Karpas-422 (cell line): ENCODE measurements at regions not wholly inside any gene's neighbourhood (a gene's known extent, or its start where the extent isn't known, plus 50 kb on each side); places are given as distances from the start of the nearest gene placed in this dataset.

ENCODE experiments used
- DNase-seq: peaks from one replicate; pipeline ENCODE4 v3.0.0-alpha.2; 2015
- H2AFZ ChIP-seq: fragments of 200-600 bp; sonication (generic); 2 replicates; pipeline ENCODE4 v1.6.1; 2014; ENCODE audit warnings: antibody characterized with exemption, low read length, mixed read lengths
- H3K27ac ChIP-seq: fragments of 200-600 bp; sonication (generic); 2 replicates; pipeline ENCODE4 v1.5.1; 2014; ENCODE audit warnings: mild to moderate bottlenecking, low read length, moderate library complexity
- H3K27me3 ChIP-seq: fragments of 200-600 bp; sonication (generic); 2 replicates; pipeline ENCODE4 v1.6.1; 2014; ENCODE audit warnings: low read length, mixed read lengths
- H3K36me3 ChIP-seq: fragments of 200-600 bp; sonication (generic); 2 replicates; pipeline ENCODE4 v1.6.1; 2014; ENCODE audit warnings: low read length, mixed read lengths; ENCODE audit not compliant: insufficient read depth
- H3K4me1 ChIP-seq: fragments of 200-600 bp; sonication (generic); 2 replicates; pipeline ENCODE4 v1.6.1; 2014; ENCODE audit warnings: mild to moderate bottlenecking, low read length, mixed read lengths
- H3K4me2 ChIP-seq: fragments of 200-600 bp; sonication (generic); 2 replicates; pipeline ENCODE4 v1.6.1; 2014; ENCODE audit warnings: low read length, low read depth, mild to moderate bottlenecking; ENCODE audit not compliant: poor library complexity, severe bottlenecking
- H3K4me3 ChIP-seq: fragments of 200-600 bp; sonication (generic); 2 replicates; pipeline ENCODE4 v1.5.1; 2014; ENCODE audit warnings: mild to moderate bottlenecking, antibody characterized with exemption, low read length, mixed read lengths
- H3K79me2 ChIP-seq: fragments of 200-600 bp; sonication (generic); 2 replicates; pipeline ENCODE4 v1.6.1; 2014; ENCODE audit warnings: mild to moderate bottlenecking, low read length, mixed read lengths
- H3K9ac ChIP-seq: fragments of 200-600 bp; sonication (generic); 2 replicates; pipeline ENCODE4 v1.6.0; 2014; ENCODE audit warnings: low read length
- H3K9me2 ChIP-seq: fragments of 200-600 bp; sonication (generic), shearing (Covaris generic); replicated peaks from 2 replicates; pipeline ENCODE4 v1.6.0; 2014; ENCODE audit warnings: mild to moderate bottlenecking, low read length, moderate library complexity; ENCODE audit not compliant: insufficient read depth
- H3K9me3 ChIP-seq: fragments of 300-700, 200-600 bp; sonication (generic); 2 replicates; pipeline ENCODE4 v1.6.1; 2014; ENCODE audit warnings: low read length, mixed read lengths
- H4K20me1 ChIP-seq: fragments of 200-600 bp; sonication (generic); 2 replicates; pipeline ENCODE4 v1.6.1; 2014; ENCODE audit warnings: mild to moderate bottlenecking, antibody characterized with exemption, low read length, low read depth; ENCODE audit not compliant: insufficient read depth

DNA sequence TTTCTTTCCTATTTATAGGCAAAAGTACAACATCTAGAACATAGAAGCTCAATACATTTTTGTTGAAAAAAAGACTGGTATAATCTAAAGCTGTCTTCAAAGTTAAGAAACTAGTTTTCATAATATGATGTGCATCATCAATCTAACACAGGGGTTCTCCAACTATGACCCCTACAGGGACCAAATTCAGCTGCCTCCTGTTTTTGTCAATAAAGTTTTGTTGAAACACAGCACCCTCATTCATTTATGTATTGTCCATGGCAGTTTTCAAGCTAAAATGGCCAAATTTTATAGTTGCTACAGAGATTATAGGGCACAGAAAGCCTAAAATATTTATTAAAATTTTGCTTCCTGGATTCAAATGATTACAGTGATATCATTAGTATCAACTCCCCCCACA is 452.9 kb downstream of the CCER1 start:
- H3K27me3 ChIP-seq, result no peaks in the 10 kb centered on the region
- H3K36me3 ChIP-seq, result no peaks in the 10 kb centered on the region
- H3K9me2 ChIP-seq, result no peaks in the 10 kb centered on the region
- H3K79me2 ChIP-seq, result no peaks in the 10 kb centered on the region
- no peak overlapping the region for H3K4me3 ChIP-seq
- no peak overlapping the region for H2AFZ ChIP-seq
- H3K9ac ChIP-seq, result no peak overlapping the region
- no peaks in the 10 kb centered on the region for H4K20me1 ChIP-seq
- no peak overlapping the region for H3K4me2 ChIP-seq
- DNase-seq, result no peak
- no peak overlapping the region for H3K27ac ChIP-seq
- H3K4me1 ChIP-seq, result no peaks in the 10 kb centered on the region
- H3K9me3 ChIP-seq, result 0 out of 2 replicates have a peak, but pooled peaks cover 3% of the 10 kb centered on the region

DNA sequence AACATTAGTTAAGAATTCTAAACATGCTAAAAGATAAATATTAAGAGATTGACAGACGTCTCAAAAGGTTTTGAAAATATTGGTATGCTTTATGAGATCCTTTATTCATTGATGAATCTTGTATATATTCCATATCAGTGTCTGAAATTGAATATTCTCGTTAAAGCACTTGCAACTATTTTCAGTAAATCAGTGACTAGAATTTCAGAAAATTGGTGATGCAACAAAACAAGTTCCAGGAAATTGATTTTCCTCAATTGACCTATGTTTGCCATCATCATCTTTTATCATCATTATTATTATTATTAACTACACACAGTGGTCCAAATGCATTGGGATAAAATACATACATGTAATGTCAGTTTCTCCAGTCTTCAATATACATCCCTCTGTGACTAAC is 453.6 kb downstream of the CCER1 start:
- H3K27me3 ChIP-seq, result no peaks in the 10 kb centered on the region
- no peaks in the 10 kb centered on the region for H3K9me2 ChIP-seq
- H3K4me2 ChIP-seq, result no peak overlapping the region
- H3K4me3 ChIP-seq, result no peak overlapping the region
- no peaks in the 10 kb centered on the region for H3K79me2 ChIP-seq
- H3K9me3 ChIP-seq, result 0 out of 2 replicates have a peak, but pooled peaks cover 3% of the 10 kb centered on the region
- no peaks in the 10 kb centered on the region for H3K4me1 ChIP-seq
- no peak overlapping the region for H3K27ac ChIP-seq
- DNase-seq, result no peak
- H2AFZ ChIP-seq, result no peak overlapping the region
- no peak overlapping the region for H3K9ac ChIP-seq
- H4K20me1 ChIP-seq, result no peaks in the 10 kb centered on the region
- no peaks in the 10 kb centered on the region for H3K36me3 ChIP-seq

DNA sequence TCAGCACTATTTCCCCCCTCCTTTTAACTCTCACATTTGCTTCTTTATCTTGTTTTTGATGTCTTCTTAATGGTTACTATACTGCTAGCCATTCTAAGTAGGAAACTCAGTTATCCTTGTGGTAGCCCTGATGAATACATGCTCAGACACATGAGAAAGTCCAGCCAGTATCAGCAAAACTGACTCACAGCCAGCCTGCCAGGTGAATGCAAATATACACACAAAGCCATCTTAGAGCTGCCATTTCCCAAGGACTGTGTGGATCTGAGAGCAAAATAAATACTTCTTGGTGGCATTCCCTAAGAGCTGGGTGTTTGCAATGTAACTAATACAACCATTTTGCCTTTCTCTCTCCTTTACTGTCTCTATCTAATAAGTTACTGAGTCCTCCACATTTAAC is 455.2 kb downstream of the CCER1 start:
- Histone ChIP-seq H3K4me1 (no peaks in the 10 kb centered on the region), H3K36me3 (no peaks in the 10 kb centered on the region), H3K27ac (no peak overlapping the region), H3K4me3 (no peak overlapping the region), H2AFZ (no peak overlapping the region), H3K9ac (no peak overlapping the region), H3K4me2 (no peak overlapping the region), H3K79me2 (no peaks in the 10 kb centered on the region), H3K9me2 (no peaks in the 10 kb centered on the region), H3K9me3 (0 out of 2 replicates have a peak, but pooled peaks cover 3% of the 10 kb centered on the region), H3K27me3 (no peaks in the 10 kb centered on the region), H4K20me1 (no peaks in the 10 kb centered on the region)
- no peak for DNase-seq

DNA sequence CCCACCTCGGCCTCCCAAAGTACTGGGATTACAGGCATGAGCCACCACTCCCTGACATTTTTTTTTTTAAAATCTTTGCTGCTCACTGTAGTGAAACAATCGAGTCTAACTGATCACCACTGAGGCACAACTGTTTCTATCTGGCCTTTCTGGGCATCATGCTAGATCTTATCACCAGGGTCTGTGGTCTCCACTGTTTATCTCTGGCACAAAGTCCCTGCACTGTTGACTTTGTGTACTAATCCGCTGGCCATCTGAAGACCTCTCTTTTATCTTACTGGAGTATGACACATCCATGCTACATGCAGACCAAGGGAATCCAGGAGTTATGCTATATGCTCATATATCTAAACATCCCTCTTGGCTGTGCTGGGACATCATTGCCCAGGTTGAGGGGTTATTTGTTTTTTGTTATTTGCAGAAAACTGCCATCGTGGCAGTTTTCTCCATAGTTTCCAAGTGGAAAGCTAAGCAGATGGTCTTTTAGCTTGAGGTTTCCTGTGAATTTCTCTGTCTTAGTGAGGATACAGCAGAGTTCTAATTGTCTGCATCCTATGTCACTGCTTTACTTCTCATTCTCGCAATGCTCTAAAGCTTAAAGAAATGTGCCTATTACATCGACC is 456.9 kb downstream of the CCER1 start:
- no peak overlapping the region for H2AFZ ChIP-seq
- H3K27ac ChIP-seq, result no peak overlapping the region
- no peaks in the 10 kb centered on the region for H4K20me1 ChIP-seq
- H3K9me2 ChIP-seq, result no peaks in the 10 kb centered on the region
- H3K79me2 ChIP-seq, result no peaks in the 10 kb centered on the region
- H3K4me1 ChIP-seq, result no peaks in the 10 kb centered on the region
- no peak overlapping the region for H3K4me3 ChIP-seq
- no peak overlapping the region for H3K4me2 ChIP-seq
- 0 out of 2 replicates have a peak, but pooled peaks cover 3% of the 10 kb centered on the region for H3K9me3 ChIP-seq
- no peaks in the 10 kb centered on the region for H3K27me3 ChIP-seq
- H3K36me3 ChIP-seq, result no peaks in the 10 kb centered on the region
- no peak for DNase-seq
- no peak overlapping the region for H3K9ac ChIP-seq

DNA sequence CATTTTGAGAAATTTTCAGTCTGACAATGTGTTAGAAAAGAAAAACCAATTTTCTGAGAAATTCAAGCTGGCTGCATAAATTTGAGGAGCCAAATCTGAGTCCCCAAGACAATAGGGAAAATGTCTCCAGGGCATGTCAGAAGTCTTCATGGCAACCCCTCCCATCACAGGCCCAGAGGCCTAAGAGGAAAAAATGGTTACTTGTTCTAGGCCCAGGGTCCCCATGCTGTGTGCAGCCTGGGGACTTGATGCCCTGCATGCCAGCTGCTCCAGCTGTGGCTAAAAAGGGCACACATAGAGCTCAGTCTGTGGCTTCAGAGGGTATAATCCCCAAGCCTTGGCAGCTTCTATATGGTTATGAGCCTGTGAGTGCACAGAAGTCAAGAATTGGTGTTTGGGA is 464.6 kb downstream of the CCER1 start:
- no peak for DNase-seq
- no peaks in the 10 kb centered on the region for H3K36me3 ChIP-seq

DNA sequence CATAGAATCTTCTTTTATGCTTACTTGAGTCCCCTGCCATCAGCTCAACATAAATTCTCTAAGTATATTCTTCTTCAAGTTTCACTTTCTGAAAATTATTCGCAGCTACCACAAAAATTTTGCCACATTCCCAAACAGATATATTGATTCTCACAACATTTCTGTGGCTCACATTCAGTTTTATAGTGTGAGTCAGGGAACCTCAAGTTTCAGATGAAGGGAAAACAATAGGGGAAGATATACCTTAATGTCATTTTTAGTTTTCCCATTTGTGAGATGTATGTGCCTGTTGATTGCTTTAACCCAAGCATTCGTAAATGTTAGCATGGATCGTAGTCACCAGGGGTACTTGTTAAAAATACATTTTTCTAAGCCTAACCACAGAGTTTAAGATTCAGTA is 465.8 kb downstream of the CCER1 start:
- H3K4me1 ChIP-seq, result no peaks in the 10 kb centered on the region
- no peaks in the 10 kb centered on the region for H3K36me3 ChIP-seq
- no peak overlapping the region for H3K9ac ChIP-seq
- H3K27ac ChIP-seq, result no peak overlapping the region
- H2AFZ ChIP-seq, result no peak overlapping the region
- no peaks in the 10 kb centered on the region for H4K20me1 ChIP-seq
- H3K9me3 ChIP-seq, result peaks cover 4% of the 10 kb centered on the region; the same call in 1 of the 2 replicates
- H3K27me3 ChIP-seq, result no peaks in the 10 kb centered on the region
- H3K9me2 ChIP-seq, result no peaks in the 10 kb centered on the region
- H3K4me2 ChIP-seq, result no peak overlapping the region
- DNase-seq, result no peak
- H3K79me2 ChIP-seq, result no peaks in the 10 kb centered on the region
- no peak overlapping the region for H3K4me3 ChIP-seq

More for the DNA sequence above, 464.6 kb downstream of the CCER1 start:
- Histone ChIP-seq H3K79me2 (no peaks in the 10 kb centered on the region), H3K9me2 (no peaks in the 10 kb centered on the region), H3K4me2 (no peak overlapping the region), H3K27me3 (no peaks in the 10 kb centered on the region), H3K27ac (no peak overlapping the region), H4K20me1 (no peaks in the 10 kb centered on the region), H2AFZ (no peak overlapping the region), H3K9ac (no peak overlapping the region), H3K4me1 (no peaks in the 10 kb centered on the region), H3K9me3 (peaks cover 4% of the 10 kb centered on the region; the same call in 1 of the 2 replicates), H3K4me3 (no peak overlapping the region)

DNA sequence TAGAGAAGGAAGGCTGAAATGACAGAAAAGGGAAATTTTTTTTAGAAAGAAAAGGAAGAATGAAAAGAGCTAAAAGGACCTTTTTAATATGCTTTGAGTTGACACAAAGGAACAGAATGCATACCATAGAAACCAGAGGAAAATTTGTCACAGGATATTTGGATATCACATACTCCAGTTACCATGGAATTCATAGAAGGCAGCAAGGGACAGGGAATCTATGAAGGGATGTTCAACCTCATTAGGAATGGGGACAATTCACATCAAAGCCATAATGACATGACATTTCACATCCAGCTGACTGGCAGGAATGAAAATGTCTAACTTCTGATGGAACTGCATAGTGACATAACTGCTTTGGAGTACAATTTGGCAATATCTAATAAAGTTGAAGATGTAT is 469.4 kb downstream of the CCER1 start:
- Histone ChIP-seq H3K9me2 (no peaks in the 10 kb centered on the region), H3K79me2 (no peaks in the 10 kb centered on the region), H3K4me3 (no peak overlapping the region), H3K9me3 (peaks cover 4% of the 10 kb centered on the region; the same call in 1 of the 2 replicates), H3K4me1 (no peaks in the 10 kb centered on the region), H3K9ac (no peak overlapping the region), H3K27me3 (no peaks in the 10 kb centered on the region), H4K20me1 (no peaks in the 10 kb centered on the region), H3K27ac (no peak overlapping the region), H3K4me2 (no peak overlapping the region), H2AFZ (no peak overlapping the region), H3K36me3 (no peaks in the 10 kb centered on the region)
- no peak for DNase-seq

DNA sequence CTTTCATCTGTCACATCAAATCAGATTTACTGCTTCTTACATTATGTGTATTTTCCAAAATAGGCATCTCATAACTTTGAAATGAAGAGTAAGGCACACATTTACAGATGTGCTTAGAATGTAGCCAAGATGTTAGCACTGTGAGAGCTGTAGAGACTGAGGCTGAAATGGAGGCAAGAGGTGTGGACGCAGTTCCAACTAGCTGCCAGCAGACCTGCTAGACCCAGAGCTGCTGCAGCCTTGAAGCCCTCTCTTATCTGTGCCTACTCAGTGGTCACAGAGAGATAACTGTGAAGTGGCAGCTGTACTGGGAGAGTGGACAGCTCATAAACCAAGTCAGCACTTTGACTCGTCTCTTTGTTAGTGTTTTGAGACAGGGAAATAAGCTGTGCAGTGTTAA is 470.9 kb downstream of the CCER1 start:
- Histone ChIP-seq H4K20me1 (no peaks in the 10 kb centered on the region), H3K9me2 (no peaks in the 10 kb centered on the region), H3K4me1 (no peaks in the 10 kb centered on the region), H3K36me3 (no peaks in the 10 kb centered on the region), H3K9me3 (peaks cover 5% of the 10 kb centered on the region), H3K4me3 (no peak overlapping the region), H3K79me2 (no peaks in the 10 kb centered on the region), H3K9ac (no peak overlapping the region), H3K27me3 (no peaks in the 10 kb centered on the region), H3K27ac (no peak overlapping the region), H3K4me2 (no peak overlapping the region), H2AFZ (no peak overlapping the region)
- DNase-seq, result no peak
